ENCODE measurements at regions not wholly inside any gene's neighbourhood (a gene's known extent, or its start where the extent isn't known, plus 50 kb on each side); places are given as distances from the start of the nearest gene placed in this dataset.

DNA sequence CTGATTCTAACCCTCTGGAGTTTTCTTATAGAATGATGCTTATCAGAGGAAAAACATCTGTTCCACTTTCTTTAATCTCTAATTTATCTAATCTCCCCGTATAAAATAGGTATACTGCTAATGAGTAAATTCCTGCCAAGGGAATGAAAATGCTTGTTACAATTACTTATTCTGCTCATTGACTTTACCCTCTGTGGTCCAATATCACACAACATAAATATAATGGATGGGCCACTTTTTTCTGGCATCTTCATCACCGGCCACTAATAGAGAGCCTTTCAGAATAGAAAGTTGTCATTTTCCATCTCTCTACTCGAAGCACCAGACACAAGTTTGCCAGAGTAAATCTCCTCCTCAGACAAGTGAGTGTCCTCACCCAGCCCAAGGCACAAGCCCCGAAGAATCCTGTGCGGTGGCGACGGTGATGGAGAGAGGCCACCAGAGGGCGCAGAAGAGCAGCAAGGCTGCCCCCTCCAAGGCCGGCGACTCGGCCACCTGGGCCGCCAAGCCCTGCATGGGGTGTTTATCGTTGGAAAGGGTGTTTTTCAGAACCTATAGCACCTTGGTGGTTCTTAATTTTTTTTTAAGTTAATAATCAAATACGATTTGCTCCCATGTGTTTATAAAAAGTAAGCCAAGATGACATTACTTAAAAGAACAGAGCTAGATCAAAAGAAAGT is 212.9 kb upstream of the ARID1B start:
- DNase-seq: peak; percentile 81
- TF ChIP-seq, protein P1, sequence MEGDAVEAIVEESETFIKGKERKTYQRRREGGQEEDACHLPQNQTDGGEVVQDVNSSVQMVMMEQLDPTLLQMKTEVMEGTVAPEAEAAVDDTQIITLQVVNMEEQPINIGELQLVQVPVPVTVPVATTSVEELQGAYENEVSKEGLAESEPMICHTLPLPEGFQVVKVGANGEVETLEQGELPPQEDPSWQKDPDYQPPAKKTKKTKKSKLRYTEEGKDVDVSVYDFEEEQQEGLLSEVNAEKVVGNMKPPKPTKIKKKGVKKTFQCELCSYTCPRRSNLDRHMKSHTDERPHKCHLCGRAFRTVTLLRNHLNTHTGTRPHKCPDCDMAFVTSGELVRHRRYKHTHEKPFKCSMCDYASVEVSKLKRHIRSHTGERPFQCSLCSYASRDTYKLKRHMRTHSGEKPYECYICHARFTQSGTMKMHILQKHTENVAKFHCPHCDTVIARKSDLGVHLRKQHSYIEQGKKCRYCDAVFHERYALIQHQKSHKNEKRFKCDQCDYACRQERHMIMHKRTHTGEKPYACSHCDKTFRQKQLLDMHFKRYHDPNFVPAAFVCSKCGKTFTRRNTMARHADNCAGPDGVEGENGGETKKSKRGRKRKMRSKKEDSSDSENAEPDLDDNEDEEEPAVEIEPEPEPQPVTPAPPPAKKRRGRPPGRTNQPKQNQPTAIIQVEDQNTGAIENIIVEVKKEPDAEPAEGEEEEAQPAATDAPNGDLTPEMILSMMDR (IDR thresholded peaks at IDR 0.05; ENCODE audit: low read depth, low read length): peak; percentile 88
- Histone ChIP-seq H3K27ac (no peak overlapping the region), H3K4me3 (ENCODE audit: low read depth, low read length) (no peak overlapping the region), H3K27me3 (ENCODE audit: insufficient read depth, low read depth, severe bottlenecking) (no peaks in the 10 kb centered on the region), H3K36me3 (no peaks in the 10 kb centered on the region), H3K9me3 (ENCODE audit: severe bottlenecking) (peaks cover 5% of the 10 kb centered on the region)

DNA sequence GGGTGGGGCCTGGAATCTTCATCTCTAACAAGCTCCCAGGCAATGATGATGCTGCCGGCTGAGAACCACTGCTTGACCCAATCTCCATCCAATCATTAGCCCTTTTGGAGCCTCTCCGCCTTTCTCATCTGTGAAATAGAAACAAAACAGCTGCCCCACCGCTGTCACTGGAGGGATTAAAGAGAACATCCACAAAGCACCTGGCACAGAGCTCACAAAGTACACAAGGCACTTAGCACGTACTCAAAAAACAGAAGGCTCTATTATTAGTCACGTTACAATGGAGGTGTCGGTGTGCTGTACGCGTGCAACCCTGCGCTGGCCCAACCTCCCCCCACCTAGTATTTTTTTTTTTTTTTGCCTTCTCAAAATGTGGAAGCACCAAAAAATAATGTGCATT is 213.5 kb upstream of the ARID1B start:
- Histone ChIP-seq H3K27ac (no peak overlapping the region), H3K4me3 (ENCODE audit: low read depth, low read length) (no peak overlapping the region), H3K9me3 (ENCODE audit: severe bottlenecking) (no peaks in the 10 kb centered on the region), H3K27me3 (ENCODE audit: insufficient read depth, low read depth, severe bottlenecking) (no peaks in the 10 kb centered on the region), H3K36me3 (no peaks in the 10 kb centered on the region)
- TF ChIP-seq, protein P1 (IDR thresholded peaks at IDR 0.05; ENCODE audit: low read depth, low read length): no peak
- no peak for DNase-seq

DNA sequence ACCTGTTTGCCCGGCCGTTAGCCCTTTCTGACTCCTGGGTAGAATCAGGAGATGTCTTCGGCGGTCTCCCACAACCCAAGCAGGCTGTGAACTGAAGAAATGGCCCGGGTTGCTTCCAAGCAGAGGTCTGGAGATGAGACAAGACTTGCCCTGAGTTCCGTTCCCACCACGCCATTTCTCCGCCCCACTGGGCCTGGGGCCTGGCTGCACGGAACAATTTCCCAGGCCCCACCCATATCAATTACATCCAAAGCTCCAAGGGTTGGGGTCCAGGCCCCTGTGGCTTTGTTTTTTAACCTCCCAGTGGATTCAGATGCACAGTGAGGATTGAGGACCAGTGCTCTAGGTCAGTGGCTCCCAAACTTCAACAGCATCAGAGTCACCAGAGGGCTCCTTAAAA is 214.5 kb upstream of the ARID1B start:
- no peaks in the 10 kb centered on the region for H3K9me3 ChIP-seq (ENCODE audit: severe bottlenecking)
- TF ChIP-seq, protein P1 (IDR thresholded peaks at IDR 0.05; ENCODE audit: low read depth, low read length): no peak
- no peak overlapping the region for H3K27ac ChIP-seq
- H3K36me3 ChIP-seq: no peaks in the 10 kb centered on the region
- H3K27me3 ChIP-seq (ENCODE audit: insufficient read depth, low read depth, severe bottlenecking): no peaks in the 10 kb centered on the region
- DNase-seq: no peak
- H3K4me3 ChIP-seq (ENCODE audit: low read depth, low read length): no peak overlapping the region

DNA sequence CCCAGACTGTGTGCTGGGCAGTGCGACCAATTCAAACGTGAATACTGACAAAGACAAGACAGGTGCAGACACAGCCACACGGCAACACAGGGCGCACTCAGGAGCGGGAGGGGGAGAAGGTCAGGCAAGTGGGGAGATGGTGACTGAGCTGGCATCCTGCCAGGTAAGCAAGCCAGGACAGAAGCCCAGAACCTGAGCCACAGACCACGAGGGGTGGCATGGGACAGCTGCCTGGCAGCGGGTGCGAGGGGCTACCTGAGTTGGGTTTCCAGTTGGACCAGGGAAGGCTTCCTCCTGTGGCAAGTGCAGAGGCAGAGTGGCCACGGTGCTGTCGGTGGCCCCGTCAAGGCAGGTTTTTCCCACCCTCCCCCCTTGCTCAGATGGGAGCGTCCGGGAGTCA is 215.2 kb upstream of the ARID1B start:
- Histone ChIP-seq H3K27ac (no peak overlapping the region), H3K27me3 (ENCODE audit: insufficient read depth, low read depth, severe bottlenecking) (no peaks in the 10 kb centered on the region), H3K4me3 (ENCODE audit: low read depth, low read length) (no peak overlapping the region), H3K36me3 (no peaks in the 10 kb centered on the region), H3K9me3 (ENCODE audit: severe bottlenecking) (no peaks in the 10 kb centered on the region)
- no peak for DNase-seq
- TF ChIP-seq, protein P1 (IDR thresholded peaks at IDR 0.05; ENCODE audit: low read depth, low read length): no peak

DNA sequence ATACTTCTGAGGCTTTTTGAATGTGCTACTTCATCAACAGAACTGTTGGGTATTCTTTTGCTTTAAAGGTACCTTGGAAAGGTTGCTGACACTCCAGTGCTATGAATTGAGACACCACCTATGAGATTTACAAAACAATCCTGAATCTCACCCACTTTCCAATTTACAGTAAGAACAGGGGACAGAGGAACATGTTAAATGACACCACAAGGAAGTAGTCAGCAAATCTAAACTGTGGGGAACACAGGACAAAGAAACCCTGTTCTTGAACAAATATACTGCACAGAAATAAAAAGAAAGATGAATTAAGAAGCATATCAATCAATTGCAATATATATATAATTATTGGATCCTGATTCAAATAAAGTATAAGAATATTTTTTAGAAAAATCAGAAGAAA is 216.7 kb upstream of the ARID1B start:
- TF ChIP-seq, protein P1 (IDR thresholded peaks at IDR 0.05; ENCODE audit: low read depth, low read length): no peak
- H3K27ac ChIP-seq: no peak overlapping the region
- H3K9me3 ChIP-seq (ENCODE audit: severe bottlenecking): no peaks in the 10 kb centered on the region
- H3K4me3 ChIP-seq (ENCODE audit: low read depth, low read length): no peak overlapping the region
- no peak for DNase-seq
- H3K27me3 ChIP-seq (ENCODE audit: insufficient read depth, low read depth, severe bottlenecking): no peaks in the 10 kb centered on the region
- H3K36me3 ChIP-seq: no peaks in the 10 kb centered on the region

DNA sequence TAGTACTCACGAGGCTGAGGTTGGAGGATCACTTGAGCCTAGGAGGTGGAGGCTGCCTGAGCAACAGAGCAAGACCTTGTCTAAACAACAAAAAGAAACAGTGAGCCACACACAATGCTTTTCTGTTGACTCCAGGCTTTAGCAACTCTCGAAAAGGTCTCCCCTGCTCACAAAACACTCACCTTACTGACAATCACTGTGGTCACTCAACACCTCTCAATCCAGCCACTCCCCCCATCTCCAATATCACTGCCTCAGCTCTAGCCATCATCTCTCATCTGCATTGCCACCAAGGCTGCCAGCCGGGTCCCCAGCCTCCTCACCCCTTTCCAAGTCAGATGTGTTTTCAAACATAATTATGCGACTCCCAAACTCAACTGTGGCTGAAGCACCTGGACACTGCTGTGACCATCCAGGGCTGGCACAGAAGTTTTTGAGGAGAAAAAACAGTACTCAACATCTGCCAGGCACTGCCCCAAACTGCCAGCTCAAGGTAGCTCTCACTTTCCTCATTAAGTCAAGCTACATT is 218.0 kb upstream of the ARID1B start:
- Histone ChIP-seq H3K9me3 (ENCODE audit: severe bottlenecking) (no peaks in the 10 kb centered on the region), H3K27me3 (ENCODE audit: insufficient read depth, low read depth, severe bottlenecking) (no peaks in the 10 kb centered on the region), H3K27ac (no peak overlapping the region), H3K36me3 (no peaks in the 10 kb centered on the region), H3K4me3 (ENCODE audit: low read depth, low read length) (no peak overlapping the region)
- no peak for DNase-seq
- TF ChIP-seq, protein P1 (IDR thresholded peaks at IDR 0.05; ENCODE audit: low read depth, low read length): no peak

All from WERI-Rb-1 (cell line).